Suprapubic skin (tissue), 3 donors: ENCODE measurements at regions not wholly inside any gene's neighbourhood (a gene's known extent, or its start where the extent isn't known, plus 50 kb on each side); places are given as distances from the start of the nearest gene placed in this dataset.

Source experiments
- CTCF ChIP-seq, 2 donors: fragments of 200-600 bp in 1 of 2; fragments of 450-650 bp in 1 of 2; sonication (generic) in 1 of 2; IDR thresholded peaks; one replicate each; pipeline ENCODE4 v1.5.1; 2016 to 2019; ENCODE audit warnings: antibody characterized with exemption in 2 of 2, mild to moderate bottlenecking in 1 of 2, moderate library complexity in 1 of 2
- POLR2A ChIP-seq, 2 donors: fragments of 450-650 bp; IDR thresholded peaks; one replicate each; pipeline ENCODE4 v1.6.1; 2017; ENCODE audit warnings: antibody characterized with exemption in 2 of 2, mild to moderate bottlenecking in 2 of 2, moderate library complexity in 2 of 2

GRCh38 chr22:49202226-49202625, 625.4 kb downstream of the BRD1 start:
- TF ChIP-seq CTCF (IDR thresholded peaks at IDR 0.05) (no peak), POLR2A (IDR thresholded peaks at IDR 0.05) (no peak)
